DOHH2 (cell line): ENCODE measurements at regions not wholly inside any gene's neighbourhood (a gene's known extent, or its start where the extent isn't known, plus 50 kb on each side); places are given as distances from the start of the nearest gene placed in this dataset.

Source experiments
- H3F3A ChIP-seq: fragments of 200-600 bp; sonication (generic), shearing (Covaris generic); 2 replicates; pipeline ENCODE4 v1.6.0; 2016; ENCODE audit warnings: antibody characterized with exemption, mild to moderate bottlenecking; ENCODE audit not compliant: control insufficient read depth, insufficient read depth
- H3K27ac ChIP-seq: fragments of 200-600 bp; sonication (generic); 2 replicates; pipeline ENCODE4 v1.5.1; 2014; ENCODE audit warnings: low read depth, mild to moderate bottlenecking, low read length, moderate library complexity
- H3K27me3 ChIP-seq: fragments of 200-600 bp; sonication (generic); 2 replicates; pipeline ENCODE4 v1.6.1; 2014; ENCODE audit warnings: mild to moderate bottlenecking, low read length, mixed read lengths; ENCODE audit not compliant: control insufficient read depth
- H3K36me3 ChIP-seq: fragments of 200-600 bp; sonication (generic); 2 replicates; pipeline ENCODE4 v1.6.1; 2014; ENCODE audit warnings: mild to moderate bottlenecking, low read length, moderate library complexity, mixed read lengths; ENCODE audit not compliant: control insufficient read depth
- H3K4me1 ChIP-seq: fragments of 200-600 bp; sonication (generic); 2 replicates; pipeline ENCODE4 v1.6.1; 2014; ENCODE audit warnings: mild to moderate bottlenecking, low read length, mixed read lengths; ENCODE audit not compliant: control insufficient read depth
- H3K4me2 ChIP-seq: fragments of 200-600 bp; sonication (generic); 2 replicates; pipeline ENCODE4 v1.6.0; 2014; ENCODE audit warnings: mild to moderate bottlenecking, low read length, moderate library complexity
- H3K4me3 ChIP-seq: fragments of 200-600 bp; sonication (generic); 2 replicates; pipeline ENCODE4 v1.5.1; 2014; ENCODE audit warnings: mild to moderate bottlenecking, low read length, mixed read lengths
- H3K79me2 ChIP-seq: fragments of 200-600 bp; sonication (generic); 2 replicates; pipeline ENCODE4 v1.6.1; 2014; ENCODE audit warnings: mild to moderate bottlenecking, low read length, mixed read lengths; ENCODE audit not compliant: control insufficient read depth
- H3K9me2 ChIP-seq: fragments of 200-600 bp; sonication (generic); replicated peaks from 2 replicates; pipeline ENCODE4 v1.6.1; 2014; ENCODE audit warnings: mild to moderate bottlenecking, low read length, mixed read lengths; ENCODE audit not compliant: control insufficient read depth
- H3K9me3 ChIP-seq: fragments of 200-600 bp; sonication (generic); 2 replicates; pipeline ENCODE4 v1.6.1; 2014; ENCODE audit warnings: antibody characterized with exemption, low read length, mixed read lengths; ENCODE audit not compliant: control insufficient read depth, insufficient read depth
- H4K20me1 ChIP-seq: fragments of 200-600 bp; sonication (generic); 2 replicates; pipeline ENCODE4 v1.6.0; 2014; ENCODE audit warnings: low read depth, mild to moderate bottlenecking, antibody characterized with exemption, low read length, moderate library complexity; ENCODE audit not compliant: control insufficient read depth, insufficient read depth
- CTCF ChIP-seq: fragments of 200-600 bp; sonication (generic); IDR thresholded peaks from one replicate; pipeline ENCODE4 v1.5.1; 2014; ENCODE audit warnings: antibody characterized with exemption, mild to moderate bottlenecking, low read depth, low read length; ENCODE audit not compliant: poor library complexity, severe bottlenecking
- EZH2phosphoT487 ChIP-seq: fragments of 200-600 bp; sonication (generic); IDR thresholded peaks from 2 replicates; pipeline ENCODE4 v1.6.1; 2017; ENCODE audit warnings: borderline replicate concordance, mild to moderate bottlenecking, antibody characterized with exemption, low read length, moderate library complexity, mixed read lengths

- Histone ChIP-seq H3K36me3 (no peaks in the 10 kb centered on the region), H4K20me1 (no peaks in the 10 kb centered on the region), H3K79me2 (no peaks in the 10 kb centered on the region), H3K27me3 (peaks cover 13% of the 10 kb centered on the region; the same call in 1 of the 2 replicates), H3K4me2 (no peak overlapping the region), H3K27ac (no peak overlapping the region), H3K4me3 (no peak overlapping the region), H3K9me2 (no peaks in the 10 kb centered on the region), H3K9me3 (no peaks in the 10 kb centered on the region), H3K4me1 (no peaks in the 10 kb centered on the region), H3F3A (no peaks in the 10 kb centered on the region)
- no peak for TF ChIP-seq EZH2phosphoT487
- no peak for TF ChIP-seq CTCF
Observed at GRCh38 chr20:58077282-58077681, 151.2 kb downstream of the ANKRD60 start.

GRCh38 chr20:58076405-58076804 is 152.0 kb downstream of the ANKRD60 start:
- Histone ChIP-seq H3K27me3 (peaks cover 9% of the 10 kb centered on the region; the same call in 1 of the 2 replicates), H3K27ac (no peak overlapping the region), H3K36me3 (no peaks in the 10 kb centered on the region), H4K20me1 (no peaks in the 10 kb centered on the region), H3K9me2 (no peaks in the 10 kb centered on the region), H3K4me2 (no peak overlapping the region), H3K79me2 (no peaks in the 10 kb centered on the region), H3K4me1 (no peaks in the 10 kb centered on the region), H3K4me3 (no peak overlapping the region), H3K9me3 (no peaks in the 10 kb centered on the region), H3F3A (no peaks in the 10 kb centered on the region)
- TF ChIP-seq CTCF = no peak

- Histone ChIP-seq H3K4me1 (no peaks in the 10 kb centered on the region), H3K9me2 (no peaks in the 10 kb centered on the region), H3K4me2 (no peak overlapping the region), H4K20me1 (no peaks in the 10 kb centered on the region), H3F3A (no peaks in the 10 kb centered on the region), H3K4me3 (no peak overlapping the region), H3K9me3 (no peaks in the 10 kb centered on the region), H3K79me2 (no peaks in the 10 kb centered on the region), H3K36me3 (no peaks in the 10 kb centered on the region), H3K27ac (no peak overlapping the region), H3K27me3 (peaks cover 9% of the 10 kb centered on the region; the same call in 1 of the 2 replicates)
- TF ChIP-seq EZH2phosphoT487 = no peak
- TF ChIP-seq CTCF = no peak
Observed at GRCh38 chr20:58075586-58076345, 152.7 kb downstream of the ANKRD60 start.
